WTC11 (cell line): ENCODE measurements at regions not wholly inside any gene's neighbourhood (a gene's known extent, or its start where the extent isn't known, plus 50 kb on each side); places are given as distances from the start of the nearest gene placed in this dataset.

ENCODE experiments used
- ATAC-seq: fragments of 200-7000 bp; cut with Tn5 transposase; 2 replicates; pipeline ENCODE4 v1.10.0; 2021; ENCODE audit warnings: mild to moderate bottlenecking, moderate library complexity
- CTCF ChIA-PET: fragments of 300-600 bp; sonication (Branson Sonifier 250); formaldehyde crosslinking; loops from one replicate; lab custom pipeline; 2021; ENCODE audit warnings: antibody characterized with exemption; lab: Charles Lee
- POLR2A ChIA-PET: fragments of 350-600 bp; sonication (Branson Sonifier 250); formaldehyde crosslinking; loops from one replicate; lab custom pipeline; 2021; ENCODE audit warnings: antibody characterized with exemption; lab: Charles Lee
- DNase-seq: peaks from one replicate; pipeline ENCODE4 v3.0.0; 2021; ENCODE audit warnings: low spot score
- H3K27ac Mint-ChIP-seq: 2 replicates; pipeline ENCODE4 v1.8.0; 2021; ENCODE audit warnings: mixed read lengths
- H3K27me3 Mint-ChIP-seq: 2 replicates; pipeline ENCODE4 v1.8.0; 2021; ENCODE audit warnings: low read depth, mild to moderate bottlenecking, moderate library complexity, mixed read lengths
- H3K36me3 Mint-ChIP-seq: 2 replicates; pipeline ENCODE4 v1.8.0; 2021; ENCODE audit warnings: mixed read lengths
- H3K4me1 Mint-ChIP-seq: 2 replicates; pipeline ENCODE4 v1.8.0; 2022; ENCODE audit warnings: mixed read lengths
- H3K4me3 Mint-ChIP-seq: 2 replicates; pipeline ENCODE4 v1.8.0; 2021; ENCODE audit warnings: mild to moderate bottlenecking, moderate library complexity, mixed read lengths
- H3K9me3 Mint-ChIP-seq: 2 replicates; pipeline ENCODE4 v1.8.0; 2021; ENCODE audit warnings: mixed read lengths
- AFF4 ChIP-seq: sonication (generic); formaldehyde crosslinking; IDR thresholded peaks from 2 replicates; pipeline ENCODE4 v1.8.1; 2023; ENCODE audit warnings: mild to moderate bottlenecking, missing genetic modification reagents, borderline replicate concordance
- ATF6 ChIP-seq: sonication (generic); formaldehyde crosslinking; IDR thresholded peaks from 2 replicates; pipeline ENCODE4 v1.8.1; 2023; ENCODE audit warnings: mild to moderate bottlenecking, missing genetic modification reagents
- CBFB ChIP-seq: sonication (generic); formaldehyde crosslinking; IDR thresholded peaks from 2 replicates; pipeline ENCODE4 v1.8.1; 2022; ENCODE audit warnings: mild to moderate bottlenecking, low read depth, missing genetic modification reagents
- CDX4 ChIP-seq: fragments of 250-450 bp; sonication (Bioruptor Pico); IDR thresholded peaks from 2 replicates; pipeline ENCODE4 v1.9.0; 2021; ENCODE audit warnings: moderate library complexity, mild to moderate bottlenecking, inconsistent platforms, borderline replicate concordance
- E2F4 ChIP-seq: sonication (generic); formaldehyde crosslinking; IDR thresholded peaks from 2 replicates; pipeline ENCODE4 v1.8.1; 2022; ENCODE audit warnings: low read depth, mild to moderate bottlenecking, moderate library complexity, missing genetic modification reagents, borderline replicate concordance
- ELF4 ChIP-seq: sonication (generic); formaldehyde crosslinking; IDR thresholded peaks from 2 replicates; pipeline ENCODE4 v1.8.1; 2022; ENCODE audit warnings: low read depth, mild to moderate bottlenecking, moderate library complexity, missing genetic modification reagents
- ERG ChIP-seq: fragments of 250-450 bp; sonication (Bioruptor Pico); IDR thresholded peaks from 2 replicates; pipeline ENCODE4 v1.8.0; 2021; ENCODE audit warnings: mild to moderate bottlenecking
- FOXP4 ChIP-seq: sonication (generic); formaldehyde crosslinking; IDR thresholded peaks from 2 replicates; pipeline ENCODE4 v1.8.0; 2022; ENCODE audit warnings: mild to moderate bottlenecking, missing genetic modification reagents
- JUN ChIP-seq: sonication (generic); formaldehyde crosslinking; IDR thresholded peaks from 2 replicates; pipeline ENCODE4 v1.8.0; 2023; ENCODE audit warnings: mild to moderate bottlenecking, missing genetic modification reagents
- MAX ChIP-seq: sonication (generic); formaldehyde crosslinking; IDR thresholded peaks from 2 replicates; pipeline ENCODE4 v1.8.0; 2022; ENCODE audit warnings: mild to moderate bottlenecking, missing genetic modification reagents
- PREB ChIP-seq: sonication (generic); formaldehyde crosslinking; IDR thresholded peaks from 2 replicates; pipeline ENCODE4 v1.8.1; 2022; ENCODE audit warnings: mild to moderate bottlenecking, missing genetic modification reagents, moderate library complexity, borderline replicate concordance
- SOX15 ChIP-seq: fragments of 250-450 bp; sonication (Bioruptor Pico); IDR thresholded peaks from 2 replicates; pipeline ENCODE4 v1.9.0; 2021; ENCODE audit warnings: mild to moderate bottlenecking
- SP1 ChIP-seq: sonication (generic); formaldehyde crosslinking; conservative IDR thresholded peaks from 2 replicates; pipeline ENCODE4 v1.8.1; 2022; ENCODE audit warnings: missing genetic modification reagents
- TCF7 ChIP-seq: sonication (generic); formaldehyde crosslinking; IDR thresholded peaks from 2 replicates; pipeline ENCODE4 v1.8.0; 2022; ENCODE audit warnings: mild to moderate bottlenecking, low read depth, missing genetic modification reagents, moderate library complexity
- USF1 ChIP-seq: sonication (generic); formaldehyde crosslinking; IDR thresholded peaks from 2 replicates; pipeline ENCODE4 v1.8.0; 2022; ENCODE audit warnings: mild to moderate bottlenecking, missing genetic modification reagents
- ZBTB43 ChIP-seq: sonication (generic); formaldehyde crosslinking; IDR thresholded peaks from 2 replicates; pipeline ENCODE4 v1.8.1; 2023; ENCODE audit warnings: mild to moderate bottlenecking, missing genetic modification reagents
- ZNF219 ChIP-seq: sonication (generic); formaldehyde crosslinking; IDR thresholded peaks from 2 replicates; pipeline ENCODE4 v1.8.0; 2023; ENCODE audit warnings: missing genetic modification reagents, mild to moderate bottlenecking, borderline replicate concordance
- ZNF317 ChIP-seq: sonication (generic); formaldehyde crosslinking; IDR thresholded peaks from 2 replicates; pipeline ENCODE4 v1.8.1; 2023; ENCODE audit warnings: low read depth, mild to moderate bottlenecking, moderate library complexity, missing genetic modification reagents, borderline replicate concordance
- ZNF416 ChIP-seq: fragments of 250-450 bp; sonication (Bioruptor Pico); IDR thresholded peaks from 2 replicates; pipeline ENCODE4 v1.9.0; 2021; ENCODE audit warnings: mild to moderate bottlenecking, inconsistent platforms

GRCh38 chr5:154542581-154542980, 64.6 kb upstream of the HAND1 start (continued):
- no peak for TF ChIP-seq ELF4 (CRISPR knock-in tag)
- TF ChIP-seq USF1 (CRISPR knock-in tag), result no peak
- no peak for TF ChIP-seq FOXP4 (CRISPR knock-in tag)
- TF ChIP-seq PREB (CRISPR knock-in tag), result no peak
- no peak for TF ChIP-seq TCF7 (CRISPR knock-in tag)
- TF ChIP-seq ZNF317 (CRISPR knock-in tag), result no peak
- no peak for TF ChIP-seq ZNF416 (CRISPR knock-in tag)
- no peak for TF ChIP-seq CDX4 (CRISPR knock-in tag)

- ATAC-seq (peak; percentile 46; the same call in 1 of the 2 replicates), DNase-seq (no peak)
- no peaks in the 10 kb centered on the region for H3K36me3 Mint-ChIP-seq
- H3K4me1 Mint-ChIP-seq, result peaks cover 15% of the 10 kb centered on the region
- ChIA-PET POLR2A (no interaction called here), CTCF (interaction anchor here (1.0 to 2.7 kb wide), 4 partner anchors 21 to 120 kb away, joined by 3 to 22 read pairs (median 4); no protein-coding TSS in a partner anchor)
- no peak overlapping the region for H3K27ac Mint-ChIP-seq
- H3K9me3 Mint-ChIP-seq, result no peaks in the 10 kb centered on the region
- peaks cover 17% of the 10 kb centered on the region for H3K27me3 Mint-ChIP-seq
- H3K4me3 Mint-ChIP-seq, result no peak overlapping the region
- TF ChIP-seq ERG (CRISPR knock-in tag) (no peak), SP1 (CRISPR knock-in tag) (no peak), JUN (CRISPR knock-in tag) (no peak), ATF6 (CRISPR knock-in tag) (no peak), CBFB (CRISPR knock-in tag) (no peak), ZBTB43 (CRISPR knock-in tag) (no peak), MAX (CRISPR knock-in tag) (no peak), SOX15 (CRISPR knock-in tag) (no peak), ZNF219 (CRISPR knock-in tag) (no peak), E2F4 (no peak), ZNF416 (CRISPR knock-in tag) (no peak), AFF4 (CRISPR knock-in tag) (no peak)
These were observed 64.0 kb upstream of the HAND1 start for GRCh38 chr5:154542000-154542399.
